Mesothelial cell of epicardium (in vitro differentiated cells): ENCODE measurements at regions not wholly inside any gene's neighbourhood (a gene's known extent, or its start where the extent isn't known, plus 50 kb on each side); places are given as distances from the start of the nearest gene placed in this dataset.

Experiments
- DNase-seq, 2 experiments: peaks; one replicate each; pipeline ENCODE4 v3.0.0; 2021; ENCODE audit warnings: low spot score in 2 of 2; ENCODE audit not compliant: unreplicated experiment in 2 of 2
- H3K27ac Mint-ChIP-seq: 2 replicates; pipeline ENCODE4 v1.8.0; 2021; ENCODE audit warnings: mixed read lengths
- H3K27me3 Mint-ChIP-seq: 2 replicates; pipeline ENCODE4 v1.8.0; 2021; ENCODE audit warnings: low read depth, mixed read lengths
- H3K36me3 Mint-ChIP-seq: 2 replicates; pipeline ENCODE4 v1.8.0; 2021; ENCODE audit warnings: mixed read lengths
- H3K4me1 Mint-ChIP-seq: 2 replicates; pipeline ENCODE4 v1.8.0; 2021; ENCODE audit warnings: mixed read lengths
- H3K4me3 Mint-ChIP-seq: 2 replicates; pipeline ENCODE4 v1.8.0; 2021; ENCODE audit warnings: mild to moderate bottlenecking, moderate library complexity, mixed read lengths
- H3K9me3 Mint-ChIP-seq: 2 replicates; pipeline ENCODE4 v1.8.0; 2021; ENCODE audit warnings: mixed read lengths
- TF ChIP-seq, protein P1 (sequence below): fragments of 200-600 bp; sonication (generic); IDR thresholded peaks from one replicate; pipeline ENCODE4 v1.5.0; 2021; ENCODE audit warnings: antibody characterized with exemption; ENCODE audit not compliant: unreplicated experiment

DNA sequence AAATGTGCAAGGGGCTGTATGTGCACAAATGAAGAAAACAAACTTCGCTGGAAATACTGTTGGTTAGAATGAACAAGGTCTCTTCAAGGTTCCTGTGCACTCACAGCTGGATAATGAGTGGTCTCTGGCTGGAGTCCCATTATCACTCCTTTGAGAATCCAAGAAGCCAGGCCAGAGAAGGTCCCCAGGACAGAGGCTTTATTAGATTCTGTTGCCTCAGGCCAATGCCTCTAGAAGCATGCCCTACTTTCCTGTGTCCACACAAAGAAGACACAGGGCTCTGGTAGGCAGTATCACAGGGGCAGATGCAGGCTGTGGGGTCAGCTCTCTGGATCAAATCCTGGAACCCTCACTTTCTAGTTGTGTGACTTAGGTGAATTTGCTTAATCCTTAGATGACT is 384.7 kb downstream of the GRIN2B start:
- DNase-seq, result no peak
- Mint-ChIP-seq H3K4me1 (peaks cover 2% of the 10 kb centered on the region), H3K27me3 (peaks cover 5% of the 10 kb centered on the region), H3K9me3 (no peaks in the 10 kb centered on the region), H3K36me3 (no peaks in the 10 kb centered on the region), H3K4me3 (no peak overlapping the region), H3K27ac (no peak overlapping the region)
- TF ChIP-seq, protein P1, sequence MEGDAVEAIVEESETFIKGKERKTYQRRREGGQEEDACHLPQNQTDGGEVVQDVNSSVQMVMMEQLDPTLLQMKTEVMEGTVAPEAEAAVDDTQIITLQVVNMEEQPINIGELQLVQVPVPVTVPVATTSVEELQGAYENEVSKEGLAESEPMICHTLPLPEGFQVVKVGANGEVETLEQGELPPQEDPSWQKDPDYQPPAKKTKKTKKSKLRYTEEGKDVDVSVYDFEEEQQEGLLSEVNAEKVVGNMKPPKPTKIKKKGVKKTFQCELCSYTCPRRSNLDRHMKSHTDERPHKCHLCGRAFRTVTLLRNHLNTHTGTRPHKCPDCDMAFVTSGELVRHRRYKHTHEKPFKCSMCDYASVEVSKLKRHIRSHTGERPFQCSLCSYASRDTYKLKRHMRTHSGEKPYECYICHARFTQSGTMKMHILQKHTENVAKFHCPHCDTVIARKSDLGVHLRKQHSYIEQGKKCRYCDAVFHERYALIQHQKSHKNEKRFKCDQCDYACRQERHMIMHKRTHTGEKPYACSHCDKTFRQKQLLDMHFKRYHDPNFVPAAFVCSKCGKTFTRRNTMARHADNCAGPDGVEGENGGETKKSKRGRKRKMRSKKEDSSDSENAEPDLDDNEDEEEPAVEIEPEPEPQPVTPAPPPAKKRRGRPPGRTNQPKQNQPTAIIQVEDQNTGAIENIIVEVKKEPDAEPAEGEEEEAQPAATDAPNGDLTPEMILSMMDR, result no peak

GRCh38 chr12:13595536-13596443 is 385.6 kb downstream of the GRIN2B start:
- DNase-seq, result no peak
- Mint-ChIP-seq H3K36me3 (no peaks in the 10 kb centered on the region), H3K27ac (no peak overlapping the region), H3K4me3 (no peak overlapping the region), H3K4me1 (peaks cover 2% of the 10 kb centered on the region), H3K9me3 (no peaks in the 10 kb centered on the region), H3K27me3 (peaks cover 2% of the 10 kb centered on the region)
- TF ChIP-seq, protein P1, result no peak

DNA sequence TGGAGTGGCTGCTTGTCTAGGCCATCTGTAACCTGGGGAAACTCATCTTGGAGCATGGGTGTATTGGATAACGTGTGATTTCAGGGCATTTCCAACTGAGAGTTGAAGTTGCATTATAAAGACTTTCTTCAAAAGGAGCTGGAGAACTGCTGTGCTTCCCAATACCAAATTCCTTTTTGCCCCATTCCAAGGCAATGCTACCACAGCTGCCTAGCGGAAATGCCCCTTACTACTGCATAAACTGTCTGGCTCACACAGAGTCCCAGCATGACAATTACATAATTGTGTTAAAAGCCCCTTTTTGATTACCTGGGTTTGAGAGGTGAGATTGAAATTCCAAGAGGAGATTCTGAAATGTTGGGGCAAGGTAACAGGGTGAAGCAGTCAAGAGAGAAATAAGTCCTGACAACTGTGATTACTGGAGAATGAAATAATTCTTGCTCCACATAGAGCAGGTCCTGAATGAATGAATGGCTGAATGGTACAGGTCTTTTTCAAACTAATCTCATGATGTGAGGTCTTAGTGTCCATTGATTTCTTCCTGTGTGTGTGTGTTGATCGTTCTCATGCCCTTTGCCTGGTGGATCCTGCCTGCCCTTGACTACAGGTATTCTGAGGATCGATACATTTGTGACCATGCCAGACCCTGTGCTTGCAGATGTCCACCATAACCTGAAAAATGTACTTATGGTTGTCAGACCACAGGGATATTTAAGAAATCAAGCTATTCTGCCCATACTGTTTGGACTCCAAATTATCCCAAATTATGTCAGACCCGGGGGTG is 386.5 kb downstream of the GRIN2B start:
- TF ChIP-seq, protein P1, result no peak
- Mint-ChIP-seq H3K27ac (no peak overlapping the region), H3K4me3 (no peak overlapping the region), H3K36me3 (no peaks in the 10 kb centered on the region), H3K4me1 (peaks cover 2% of the 10 kb centered on the region), H3K27me3 (no peaks in the 10 kb centered on the region), H3K9me3 (no peaks in the 10 kb centered on the region)
- DNase-seq, result no peak

GRCh38 chr12:13592063-13592942 is 389.1 kb downstream of the GRIN2B start:
- H3K27ac Mint-ChIP-seq, result no peak overlapping the region
- no peaks in the 10 kb centered on the region for H3K36me3 Mint-ChIP-seq
- peaks cover 11% of the 10 kb centered on the region for H3K4me1 Mint-ChIP-seq
- no peaks in the 10 kb centered on the region for H3K9me3 Mint-ChIP-seq
- TF ChIP-seq, protein P1, result no peak
- no peak for DNase-seq
- H3K27me3 Mint-ChIP-seq, result no peaks in the 10 kb centered on the region
- H3K4me3 Mint-ChIP-seq, result no peak overlapping the region

GRCh38 chr12:13591488-13591887 is 389.9 kb downstream of the GRIN2B start:
- no peak overlapping the region for H3K4me3 Mint-ChIP-seq
- H3K27me3 Mint-ChIP-seq, result no peaks in the 10 kb centered on the region
- peaks cover 3% of the 10 kb centered on the region for H3K9me3 Mint-ChIP-seq
- DNase-seq, result no peak
- H3K27ac Mint-ChIP-seq, result no peak overlapping the region
- TF ChIP-seq, protein P1, result no peak
- H3K36me3 Mint-ChIP-seq, result no peaks in the 10 kb centered on the region
- H3K4me1 Mint-ChIP-seq, result peaks cover 11% of the 10 kb centered on the region
